GM23248 (cell line): ENCODE measurements at regions not wholly inside any gene's neighbourhood (a gene's known extent, or its start where the extent isn't known, plus 50 kb on each side); places are given as distances from the start of the nearest gene placed in this dataset.

ENCODE experiments used
- EZH2 ChIP-seq: fragments of 200-600 bp; sonication (generic); IDR thresholded peaks from 2 replicates; pipeline ENCODE4 v1.6.1; 2018; ENCODE audit warnings: antibody characterized with exemption, mild to moderate bottlenecking; ENCODE audit not compliant: insufficient read depth, poor library complexity, severe bottlenecking
- EZH2phosphoT487 ChIP-seq: fragments of 200-600 bp; sonication (generic); IDR thresholded peaks from 2 replicates; pipeline ENCODE4 v1.6.1; 2018; ENCODE audit warnings: antibody characterized with exemption, moderate library complexity, mild to moderate bottlenecking, low read depth; ENCODE audit not compliant: insufficient read depth

DNA sequence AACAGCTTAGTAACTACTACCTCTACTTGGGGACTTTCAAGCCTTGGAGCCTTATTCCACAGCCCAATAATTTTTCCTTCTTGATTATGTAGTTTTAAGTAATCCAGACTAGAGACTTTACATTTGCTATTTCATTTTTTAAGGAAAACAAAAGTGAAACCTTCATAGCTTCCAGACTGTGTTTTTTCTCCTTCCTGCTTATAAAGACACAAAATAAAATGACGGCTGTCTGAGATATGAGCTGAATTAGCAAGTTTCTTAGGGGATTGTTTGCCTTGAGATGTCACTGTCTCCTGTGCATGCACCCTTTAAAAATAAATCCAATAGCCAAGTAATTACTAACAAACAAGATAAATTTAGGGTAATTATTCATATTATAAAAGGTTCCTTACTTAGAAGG, 78.8 kb upstream of the PACRGL start:
- TF ChIP-seq EZH2, result no peak
- no peak for TF ChIP-seq EZH2phosphoT487
